Keratinocyte (primary cell): ENCODE measurements at regions not wholly inside any gene's neighbourhood (a gene's known extent, or its start where the extent isn't known, plus 50 kb on each side); places are given as distances from the start of the nearest gene placed in this dataset.

ENCODE experiments used
- EZH2 ChIP-seq: IDR thresholded peaks from one replicate; pipeline ENCODE4 v1.6.1; 2012; ENCODE audit warnings: inconsistent platforms, mild to moderate bottlenecking, low read length, moderate library complexity
- TF ChIP-seq, protein P1 (sequence below), 3 experiments: IDR thresholded peaks in 1 of 3; conservative IDR thresholded peaks in 1 of 3; optimal IDR thresholded peaks in 1 of 3; 2 replicates in 2 of 3; 3 replicates in 1 of 3; pipeline versions ENCODE3 to v1.5.1; 2011; ENCODE audit warnings: low read length in 3 of 3, mild to moderate bottlenecking in 3 of 3, moderate library complexity in 2 of 3, control low read depth in 1 of 3, inconsistent platforms in 1 of 3; ENCODE audit not compliant: insufficient read depth in 2 of 3; ENCODE audit errors: extremely low read depth in 1 of 3

DNA sequence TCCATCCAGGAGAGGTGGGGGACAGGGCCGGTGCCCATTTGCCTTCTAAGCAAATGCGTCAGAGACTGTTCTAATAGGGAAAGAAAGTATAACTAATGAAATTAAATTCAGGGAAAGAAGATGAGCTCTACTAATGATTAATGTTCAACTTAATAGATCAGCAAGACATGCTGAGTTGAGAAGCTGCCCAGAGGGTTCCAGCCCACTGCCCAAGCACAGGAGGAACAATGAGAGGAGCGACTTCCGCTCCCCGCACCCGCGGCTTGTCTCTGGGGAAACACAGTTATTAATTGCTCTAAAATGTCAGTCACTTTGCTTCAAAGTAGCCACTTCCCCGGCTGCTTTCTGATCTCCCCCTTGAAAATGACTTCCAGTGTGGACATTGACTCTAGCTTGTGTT is 331.3 kb downstream of the UQCRFS1 start:
- no peak for TF ChIP-seq EZH2
- TF ChIP-seq, protein P1, sequence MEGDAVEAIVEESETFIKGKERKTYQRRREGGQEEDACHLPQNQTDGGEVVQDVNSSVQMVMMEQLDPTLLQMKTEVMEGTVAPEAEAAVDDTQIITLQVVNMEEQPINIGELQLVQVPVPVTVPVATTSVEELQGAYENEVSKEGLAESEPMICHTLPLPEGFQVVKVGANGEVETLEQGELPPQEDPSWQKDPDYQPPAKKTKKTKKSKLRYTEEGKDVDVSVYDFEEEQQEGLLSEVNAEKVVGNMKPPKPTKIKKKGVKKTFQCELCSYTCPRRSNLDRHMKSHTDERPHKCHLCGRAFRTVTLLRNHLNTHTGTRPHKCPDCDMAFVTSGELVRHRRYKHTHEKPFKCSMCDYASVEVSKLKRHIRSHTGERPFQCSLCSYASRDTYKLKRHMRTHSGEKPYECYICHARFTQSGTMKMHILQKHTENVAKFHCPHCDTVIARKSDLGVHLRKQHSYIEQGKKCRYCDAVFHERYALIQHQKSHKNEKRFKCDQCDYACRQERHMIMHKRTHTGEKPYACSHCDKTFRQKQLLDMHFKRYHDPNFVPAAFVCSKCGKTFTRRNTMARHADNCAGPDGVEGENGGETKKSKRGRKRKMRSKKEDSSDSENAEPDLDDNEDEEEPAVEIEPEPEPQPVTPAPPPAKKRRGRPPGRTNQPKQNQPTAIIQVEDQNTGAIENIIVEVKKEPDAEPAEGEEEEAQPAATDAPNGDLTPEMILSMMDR (optimal IDR thresholded peaks at IDR 0.05 in 1 of 3, IDR thresholded peaks at IDR 0.05 in 1 of 3, conservative IDR thresholded peaks at IDR 0.05 in 1 of 3; ENCODE audit: extremely low read depth in 1 of 3, insufficient read depth in 2 of 3, low read length in 3 of 3) = no peak
